IMR-90 (cell line): ENCODE measurements at regions not wholly inside any gene's neighbourhood (a gene's known extent, or its start where the extent isn't known, plus 50 kb on each side); places are given as distances from the start of the nearest gene placed in this dataset.

Experiments used
- ATAC-seq: fragments of 200-7000 bp; cut with Tn5 transposase; 2 replicates; pipeline ENCODE4 v1.9.1; 2020; ENCODE audit warnings: low read depth, mild to moderate bottlenecking, moderate library complexity
- BruUV-seq: library from RNA; stranded (reverse); fragments of 400-500 nt; replicated peaks from 2 replicates; lab custom pipeline; 2021; lab: Mats Ljungman, UMichigan
- CTCF ChIA-PET: fragments of 300-600 bp; formaldehyde crosslinking; extraction: SDS; loops from one replicate; lab custom pipeline; 2021; ENCODE audit warnings: antibody characterized with exemption; lab: Yijun Ruan, JAX
- POLR2A ChIA-PET: fragments of 300-600 bp; sonication (Branson Sonifier 250); formaldehyde crosslinking; loops from one replicate; lab custom pipeline; 2022; ENCODE audit warnings: antibody characterized with exemption; ENCODE audit not compliant: unreplicated experiment; lab: Charles Lee
- DNase-seq: peaks from one replicate; pipeline ENCODE4 v3.0.0; 2013
- H2AFZ ChIP-seq: replicated peaks from 2 replicates; pipeline ENCODE3; 2013; ENCODE audit warnings: low read length, mild to moderate bottlenecking; ENCODE audit not compliant: poor library complexity
- H2AK5ac ChIP-seq: 2 replicates; pipeline ENCODE4 v1.6.1; 2013; ENCODE audit warnings: low read depth, low read length, inconsistent platforms
- H2AK9ac ChIP-seq: replicated peaks from 2 replicates; pipeline ENCODE3; 2013; ENCODE audit warnings: mild to moderate bottlenecking, low read depth, low read length, moderate library complexity; ENCODE audit not compliant: poor library complexity
- H2BK120ac ChIP-seq: 2 replicates; pipeline ENCODE4 v1.6.1; 2013; ENCODE audit warnings: low read depth, low read length, inconsistent platforms
- H2BK15ac ChIP-seq: 3 replicates; pipeline ENCODE4 v1.6.1; 2013; ENCODE audit warnings: low read depth, low read length, inconsistent platforms
- H2BK20ac ChIP-seq: 2 replicates; pipeline ENCODE4 v1.6.1; 2013; ENCODE audit warnings: low read depth, mild to moderate bottlenecking, inconsistent platforms, low read length, moderate library complexity
- H2BK5ac ChIP-seq: 2 replicates; pipeline ENCODE4 v1.6.1; 2013; ENCODE audit warnings: mild to moderate bottlenecking, low read depth, low read length, inconsistent platforms; ENCODE audit not compliant: poor library complexity, severe bottlenecking
- H3K14ac ChIP-seq: replicated peaks from 2 replicates; pipeline ENCODE4 v1.6.1; 2013; ENCODE audit warnings: low read depth, low read length, inconsistent platforms
- H3K18ac ChIP-seq: 2 replicates; pipeline ENCODE4 v1.6.1; 2013; ENCODE audit warnings: low read depth, low read length, control low read depth
- H3K23ac ChIP-seq: 2 replicates; pipeline ENCODE4 v1.6.1; 2013; ENCODE audit warnings: low read depth, low read length, inconsistent platforms
- H3K27ac ChIP-seq: 2 replicates; pipeline ENCODE4 v1.5.1; 2013; ENCODE audit warnings: mild to moderate bottlenecking, control low read depth, low read length; ENCODE audit not compliant: insufficient read depth
- H3K27me3 ChIP-seq: 2 replicates; pipeline ENCODE4 v1.6.1; 2013; ENCODE audit warnings: low read length; ENCODE audit not compliant: control insufficient read depth, insufficient read depth
- H3K36me3 ChIP-seq: 2 replicates; pipeline ENCODE4 v1.6.1; 2013; ENCODE audit warnings: low read length, mixed read lengths; ENCODE audit not compliant: control insufficient read depth, insufficient read depth
- H3K4ac ChIP-seq: 2 replicates; pipeline ENCODE4 v1.6.1; 2013; ENCODE audit warnings: low read depth, low read length, inconsistent platforms
- H3K4me1 ChIP-seq: 2 replicates; pipeline ENCODE4 v1.6.1; 2013; ENCODE audit warnings: low read length, mixed read lengths; ENCODE audit not compliant: control insufficient read depth, insufficient read depth
- H3K4me2 ChIP-seq: 2 replicates; pipeline ENCODE4 v1.6.1; 2013; ENCODE audit warnings: low read depth, mild to moderate bottlenecking, control low read depth, low read length, moderate library complexity
- H3K4me3 ChIP-seq: 2 replicates; pipeline ENCODE4 v1.5.1; 2013; ENCODE audit warnings: low read depth, mild to moderate bottlenecking, control low read depth, low read length, moderate library complexity; ENCODE audit not compliant: insufficient read depth
- H3K56ac ChIP-seq: 2 replicates; pipeline ENCODE4 v1.6.1; 2013; ENCODE audit warnings: low read length, inconsistent platforms; ENCODE audit not compliant: insufficient read depth; ENCODE audit errors: extremely low read depth
- H3K79me1 ChIP-seq, 2 experiments: 2 replicates each; pipeline ENCODE4 v1.6.1; 2013; ENCODE audit warnings: low read length in 2 of 2, inconsistent platforms in 1 of 2, low read depth in 1 of 2
- H3K9ac ChIP-seq: 2 replicates; pipeline ENCODE4 v1.6.1; 2013; ENCODE audit warnings: low read depth, low read length, control low read depth
- H3K9me1 ChIP-seq: 2 replicates; pipeline ENCODE4 v1.6.1; 2013; ENCODE audit warnings: low read length, inconsistent platforms; ENCODE audit not compliant: insufficient read depth
- H3K9me3 ChIP-seq: 2 replicates; pipeline ENCODE4 v1.6.1; 2013; ENCODE audit warnings: low read length; ENCODE audit not compliant: control insufficient read depth, insufficient read depth
- H4K20me1 ChIP-seq: 2 replicates; pipeline ENCODE4 v1.6.1; 2013; ENCODE audit warnings: low read length, inconsistent platforms; ENCODE audit not compliant: insufficient read depth
- H4K5ac ChIP-seq: 2 replicates; pipeline ENCODE4 v1.6.1; 2013; ENCODE audit warnings: mild to moderate bottlenecking, low read depth, low read length, control low read depth
- H4K8ac ChIP-seq, 2 experiments: 2 replicates each; pipeline ENCODE4 v1.6.1; 2013; ENCODE audit warnings: low read depth in 2 of 2, low read length in 2 of 2, control low read depth in 1 of 2, inconsistent platforms in 1 of 2
- H4K91ac ChIP-seq: 2 replicates; pipeline ENCODE4 v1.6.1; 2013; ENCODE audit warnings: low read depth, low read length, inconsistent platforms; ENCODE audit not compliant: insufficient read depth
- BHLHE40 ChIP-seq: fragments of 150-350 bp; IDR thresholded peaks from 2 replicates; pipeline ENCODE4 v1.6.1; 2016; ENCODE audit warnings: mild to moderate bottlenecking, low read depth, low read length
- CHD1 ChIP-seq: IDR thresholded peaks from 2 replicates; pipeline ENCODE4 v1.6.1; 2012; ENCODE audit warnings: low read depth, low read length, improper control_type of control experiment
- FOS ChIP-seq: fragments of 150-350 bp; IDR thresholded peaks from 2 replicates; pipeline ENCODE4 v1.6.1; 2016; ENCODE audit warnings: low read depth, low read length
- MAFK ChIP-seq: IDR thresholded peaks from 2 replicates; pipeline ENCODE4 v1.6.1; 2012; ENCODE audit warnings: low read depth, low read length, improper control_type of control experiment
- MAZ ChIP-seq: IDR thresholded peaks from 2 replicates; pipeline ENCODE4 v1.6.1; 2012; ENCODE audit warnings: low read depth, mild to moderate bottlenecking, low read length, improper control_type of control experiment, moderate library complexity, borderline replicate concordance
- NFE2L2 ChIP-seq: fragments of 150-350 bp; IDR thresholded peaks from 2 replicates; pipeline ENCODE4 v1.6.1; 2016; ENCODE audit warnings: low read depth, mild to moderate bottlenecking, low read length
- RAD21 ChIP-seq: IDR thresholded peaks from 2 replicates; pipeline ENCODE4 v1.6.1; 2012; ENCODE audit warnings: low read length, improper control_type of control experiment
- RCOR1 ChIP-seq: IDR thresholded peaks from 2 replicates; pipeline ENCODE4 v1.6.1; 2012; ENCODE audit warnings: mild to moderate bottlenecking, low read length, improper control_type of control experiment; ENCODE audit not compliant: insufficient replicate concordance
- RFX5 ChIP-seq: IDR thresholded peaks from 2 replicates; pipeline ENCODE4 v1.8.0; 2012; ENCODE audit warnings: low read depth, mild to moderate bottlenecking, low read length, moderate library complexity
- SMC3 ChIP-seq: fragments of 150-350 bp; IDR thresholded peaks from 2 replicates; pipeline ENCODE4 v1.6.1; 2016; ENCODE audit warnings: low read depth, mild to moderate bottlenecking, antibody characterized with exemption, low read length, moderate library complexity
- dilution Hi-C: fragments of 300-500 bp; cut with HindIII; formaldehyde crosslinking; loops from one replicate; pipeline ENCODE4 v1.14.3; 2018; ENCODE audit warnings: low sequenced_read_pairs; ENCODE audit not compliant: unreplicated experiment
- in situ Hi-C: fragments of 300-500 bp; cut with MboI; formaldehyde crosslinking; loops from 3 replicates; pipeline ENCODE4 v1.14.3; 2019; ENCODE audit warnings: low sequenced_read_pairs, inconsistent platforms, mixed read lengths
- intact Hi-C: fragments of 100-400 bp; cut with micrococcal nuclease; formaldehyde crosslinking; loops from 2 replicates; pipeline ENCODE4 v1.10.0; 2022

DNA sequence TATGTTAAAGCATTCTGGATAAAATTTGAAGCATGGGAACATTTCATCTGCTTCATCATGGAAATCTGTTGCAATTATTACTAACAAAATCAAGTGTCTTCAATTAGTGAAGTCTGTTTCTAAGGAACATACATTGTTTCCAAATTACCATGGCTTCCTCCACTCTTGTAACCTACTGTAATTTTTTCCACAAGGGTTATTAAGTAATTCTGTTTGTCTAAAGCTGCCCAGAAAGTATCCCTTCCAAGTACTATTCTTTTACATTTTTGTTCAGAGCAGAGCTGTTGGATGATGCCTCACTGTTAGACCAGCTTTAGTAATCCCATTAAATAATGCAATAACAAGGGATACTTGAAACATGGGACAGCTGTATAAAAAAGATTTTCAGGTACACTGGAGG, 483.5 kb upstream of the CD180 start:
- POLR2A ChIA-PET = no interaction called here
- CTCF ChIA-PET = no interaction called here
- intact Hi-C loops = no loop called here

More for the DNA sequence above, 483.5 kb upstream of the CD180 start:
- Histone ChIP-seq H4K5ac (no peak overlapping the region), H3K4me1 (no peaks in the 10 kb centered on the region), H3K4ac (no peak overlapping the region), H3K9me3 (no peaks in the 10 kb centered on the region), H4K91ac (no peak overlapping the region), H3K14ac (no peak overlapping the region), H2BK15ac (no peak overlapping the region), H4K20me1 (no peaks in the 10 kb centered on the region), H3K4me2 (no peak overlapping the region), H2BK120ac (no peak overlapping the region), H3K36me3 (no peaks in the 10 kb centered on the region), H2AK5ac (no peak overlapping the region), H3K79me1 (no peaks in the 10 kb centered on the region), H3K9me1 (no peaks in the 10 kb centered on the region), H3K9ac (no peak overlapping the region), H3K27me3 (no peaks in the 10 kb centered on the region), H3K18ac (no peak overlapping the region), H4K8ac (no peak overlapping the region), H3K56ac (no peak overlapping the region), H2BK20ac (no peak overlapping the region), H2BK5ac (no peak overlapping the region), H2AFZ (no peak overlapping the region), H2AK9ac (no peak overlapping the region), H3K23ac (no peak overlapping the region), H3K27ac (no peak overlapping the region), H3K4me3 (no peak overlapping the region)
- ATAC-seq = no peak
- in situ Hi-C loops (no loop called here), dilution Hi-C loops (no loop called here)
- DNase-seq = no peak
- no TSS peak for BruUV-seq
- TF ChIP-seq RFX5 = no peak
- TF ChIP-seq NFE2L2 = no peak
- no peak for TF ChIP-seq SMC3
- TF ChIP-seq BHLHE40 = no peak
- no peak for TF ChIP-seq RCOR1
- TF ChIP-seq CHD1 = no peak
- TF ChIP-seq FOS = no peak
- no peak for TF ChIP-seq MAZ
- no peak for TF ChIP-seq MAFK
- TF ChIP-seq RAD21 = no peak
